GM12864 (cell line): ENCODE measurements at regions not wholly inside any gene's neighbourhood (a gene's known extent, or its start where the extent isn't known, plus 50 kb on each side); places are given as distances from the start of the nearest gene placed in this dataset.

Experiments
- DNase-seq: peaks from one replicate; pipeline ENCODE4 v3.0.0-alpha.2; 2011; ENCODE audit warnings: low read depth
- H3K4me3 ChIP-seq: 2 replicates; pipeline ENCODE4 v1.5.1; 2011; ENCODE audit warnings: mild to moderate bottlenecking, low read depth, low read length, control low read depth
- CTCF ChIP-seq: IDR thresholded peaks from 2 replicates; pipeline ENCODE4 v1.5.1; 2011; ENCODE audit warnings: low read depth, mild to moderate bottlenecking, moderate library complexity, low read length, control low read depth, inconsistent platforms; ENCODE audit errors: missing control alignments

GRCh38 chr6:48904809-48905208, 558.2 kb downstream of the MMUT start:
- H3K4me3 ChIP-seq = no peak overlapping the region
- TF ChIP-seq CTCF = no peak
- no peak for DNase-seq

- no peak overlapping the region for H3K4me3 ChIP-seq
- DNase-seq = no peak
- no peak for TF ChIP-seq CTCF
Observed at GRCh38 chr6:48894469-48894868, 568.6 kb downstream of the MMUT start.

- no peak for DNase-seq
- no peak overlapping the region for H3K4me3 ChIP-seq
- no peak for TF ChIP-seq CTCF
Observed at GRCh38 chr6:48893048-48893447, 570.0 kb downstream of the MMUT start.

- TF ChIP-seq CTCF = no peak
- H3K4me3 ChIP-seq = no peak overlapping the region
- DNase-seq = no peak
Observed at GRCh38 chr6:48891308-48891707, 571.7 kb downstream of the MMUT start.

GRCh38 chr6:48889429-48889828, 573.6 kb downstream of the MMUT start:
- TF ChIP-seq CTCF = no peak
- no peak overlapping the region for H3K4me3 ChIP-seq
- no peak for DNase-seq

GRCh38 chr6:48883116-48883515, 579.9 kb downstream of the MMUT start:
- H3K4me3 ChIP-seq = no peak overlapping the region
- no peak for DNase-seq
- no peak for TF ChIP-seq CTCF

GRCh38 chr6:48881551-48881950, 581.5 kb downstream of the MMUT start:
- DNase-seq = no peak
- no peak overlapping the region for H3K4me3 ChIP-seq
- TF ChIP-seq CTCF = no peak
